BLaER1 (cell line): ENCODE measurements at regions not wholly inside any gene's neighbourhood (a gene's known extent, or its start where the extent isn't known, plus 50 kb on each side); places are given as distances from the start of the nearest gene placed in this dataset.

Source experiments
- H3K27ac ChIP-seq: shearing (Covaris generic); formaldehyde crosslinking; 2 replicates; pipeline ENCODE4 v1.8.1; 2022
- H3K27me3 ChIP-seq: shearing (Covaris generic); formaldehyde crosslinking; 2 replicates; pipeline ENCODE4 v1.8.1; 2022
- H3K36me3 ChIP-seq: shearing (Covaris generic); formaldehyde crosslinking; 2 replicates; pipeline ENCODE4 v1.8.1; 2022
- H3K4me1 ChIP-seq: shearing (Covaris generic); formaldehyde crosslinking; 2 replicates; pipeline ENCODE4 v1.8.1; 2022
- H3K4me2 ChIP-seq: shearing (Covaris generic); formaldehyde crosslinking; 2 replicates; pipeline ENCODE4 v1.8.1; 2022
- H3K4me3 ChIP-seq: shearing (Covaris generic); formaldehyde crosslinking; 2 replicates; pipeline ENCODE4 v1.8.1; 2022
- H3K9ac ChIP-seq: shearing (Covaris generic); formaldehyde crosslinking; 2 replicates; pipeline ENCODE4 v1.8.1; 2022
- H3K9me3 ChIP-seq: shearing (Covaris generic); formaldehyde crosslinking; 2 replicates; pipeline ENCODE4 v1.8.1; 2022
- H4K20me1 ChIP-seq: shearing (Covaris generic); formaldehyde crosslinking; 2 replicates; pipeline ENCODE4 v1.8.1; 2022
- Cebpa-rat ChIP-seq: shearing (Covaris generic); IDR thresholded peaks from 2 replicates; pipeline ENCODE4 v1.8.1; 2022

DNA sequence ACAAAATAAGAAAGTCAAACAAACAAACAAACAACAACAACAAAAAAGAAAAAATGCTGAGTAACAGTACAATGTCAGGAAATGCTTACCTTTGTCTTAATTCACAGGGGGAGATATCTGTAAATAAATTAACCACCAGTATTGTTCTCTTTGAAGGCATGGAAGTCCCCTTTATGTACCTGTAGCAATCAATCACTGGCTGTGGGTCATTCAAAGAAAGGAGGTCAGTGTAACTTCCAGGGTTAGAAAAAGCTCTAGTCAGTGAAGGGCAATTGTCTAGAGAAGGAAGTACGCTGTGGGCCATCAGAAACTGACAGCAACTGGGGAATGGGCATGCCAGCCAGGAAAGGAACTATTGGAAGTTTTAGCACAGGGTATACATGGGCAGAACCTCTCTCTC lies 121.5 kb upstream of the LUZP2 start:
- Histone ChIP-seq H3K4me1 (no peaks in the 10 kb centered on the region), H3K27ac (no peak overlapping the region), H3K9me3 (no peaks in the 10 kb centered on the region), H4K20me1 (no peaks in the 10 kb centered on the region), H3K27me3 (no peaks in the 10 kb centered on the region), H3K9ac (no peak overlapping the region), H3K4me3 (no peak overlapping the region), H3K36me3 (no peaks in the 10 kb centered on the region), H3K4me2 (no peak overlapping the region)
- no peak for TF ChIP-seq Cebpa-rat

DNA sequence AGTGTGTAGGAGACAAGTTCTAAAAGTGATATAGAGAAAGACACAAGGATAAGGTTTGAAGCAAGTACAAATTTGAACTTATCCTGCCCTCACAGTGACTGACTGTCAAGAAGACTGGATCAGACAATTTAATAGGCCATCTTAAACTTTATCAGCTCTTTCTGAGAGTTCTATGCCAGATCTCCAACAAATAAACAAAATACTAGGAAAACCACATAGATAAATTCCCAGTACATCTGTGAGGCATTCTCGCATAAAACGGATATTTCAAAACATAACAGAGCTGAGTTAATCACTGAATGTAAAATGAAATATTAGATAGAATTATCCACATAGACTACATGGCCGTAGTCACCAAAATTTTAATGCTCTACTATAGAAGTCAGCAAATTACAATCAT lies 120.9 kb upstream of the LUZP2 start:
- Histone ChIP-seq H3K36me3 (no peaks in the 10 kb centered on the region), H3K9ac (no peak overlapping the region), H3K27ac (no peak overlapping the region), H3K27me3 (no peaks in the 10 kb centered on the region), H3K4me2 (no peak overlapping the region), H3K4me1 (no peaks in the 10 kb centered on the region), H4K20me1 (no peaks in the 10 kb centered on the region), H3K4me3 (no peak overlapping the region), H3K9me3 (no peaks in the 10 kb centered on the region)
- TF ChIP-seq Cebpa-rat: no peak

DNA sequence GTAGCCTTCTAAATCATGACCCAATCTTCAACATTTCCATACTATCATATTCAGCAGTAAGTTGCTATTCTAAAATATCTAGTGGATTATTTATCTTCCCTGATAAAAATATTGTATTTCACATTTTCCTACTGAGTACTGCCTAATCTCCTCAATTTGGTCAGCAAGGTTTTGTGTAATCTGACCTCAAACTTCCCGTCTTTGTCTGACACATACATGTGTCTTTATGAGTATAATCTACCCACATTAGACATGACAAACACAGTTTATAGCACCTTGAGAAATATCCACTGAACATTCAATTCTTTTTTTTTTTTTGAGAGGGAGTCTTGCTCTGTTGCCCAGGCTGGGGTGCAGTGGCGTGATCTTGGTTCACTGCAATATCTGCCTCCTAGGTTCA lies 113.7 kb upstream of the LUZP2 start:
- Histone ChIP-seq H4K20me1 (no peaks in the 10 kb centered on the region), H3K4me1 (no peaks in the 10 kb centered on the region), H3K27me3 (no peaks in the 10 kb centered on the region), H3K4me2 (no peak overlapping the region), H3K9ac (no peak overlapping the region), H3K4me3 (no peak overlapping the region), H3K27ac (no peak overlapping the region), H3K36me3 (no peaks in the 10 kb centered on the region), H3K9me3 (no peaks in the 10 kb centered on the region)
- no peak for TF ChIP-seq Cebpa-rat

DNA sequence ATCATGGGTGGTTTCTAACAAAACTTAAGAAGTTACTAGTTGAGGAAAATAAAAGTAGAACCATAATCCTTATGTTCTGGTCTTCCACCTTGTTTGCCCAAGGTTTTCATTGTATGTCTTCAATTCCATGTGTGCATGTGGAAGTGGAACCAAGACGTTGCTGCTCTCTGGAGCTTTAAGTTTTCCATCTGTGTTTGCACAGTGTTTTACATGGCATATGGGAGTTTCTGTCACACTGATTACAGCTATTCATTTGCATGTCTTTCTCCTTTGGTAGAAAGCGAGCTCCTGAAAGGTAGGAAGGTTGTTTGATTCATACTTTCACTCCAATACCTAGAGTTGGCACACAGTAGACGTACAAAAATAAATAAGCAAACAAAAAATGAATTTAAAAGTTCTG lies 112.6 kb upstream of the LUZP2 start:
- H3K4me1 ChIP-seq: no peaks in the 10 kb centered on the region
- no peaks in the 10 kb centered on the region for H3K9me3 ChIP-seq
- H4K20me1 ChIP-seq: no peaks in the 10 kb centered on the region
- no peak overlapping the region for H3K4me2 ChIP-seq
- no peak overlapping the region for H3K4me3 ChIP-seq
- no peak for TF ChIP-seq Cebpa-rat
- H3K27me3 ChIP-seq: no peaks in the 10 kb centered on the region
- no peak overlapping the region for H3K9ac ChIP-seq
- H3K36me3 ChIP-seq: no peaks in the 10 kb centered on the region
- H3K27ac ChIP-seq: no peak overlapping the region

DNA sequence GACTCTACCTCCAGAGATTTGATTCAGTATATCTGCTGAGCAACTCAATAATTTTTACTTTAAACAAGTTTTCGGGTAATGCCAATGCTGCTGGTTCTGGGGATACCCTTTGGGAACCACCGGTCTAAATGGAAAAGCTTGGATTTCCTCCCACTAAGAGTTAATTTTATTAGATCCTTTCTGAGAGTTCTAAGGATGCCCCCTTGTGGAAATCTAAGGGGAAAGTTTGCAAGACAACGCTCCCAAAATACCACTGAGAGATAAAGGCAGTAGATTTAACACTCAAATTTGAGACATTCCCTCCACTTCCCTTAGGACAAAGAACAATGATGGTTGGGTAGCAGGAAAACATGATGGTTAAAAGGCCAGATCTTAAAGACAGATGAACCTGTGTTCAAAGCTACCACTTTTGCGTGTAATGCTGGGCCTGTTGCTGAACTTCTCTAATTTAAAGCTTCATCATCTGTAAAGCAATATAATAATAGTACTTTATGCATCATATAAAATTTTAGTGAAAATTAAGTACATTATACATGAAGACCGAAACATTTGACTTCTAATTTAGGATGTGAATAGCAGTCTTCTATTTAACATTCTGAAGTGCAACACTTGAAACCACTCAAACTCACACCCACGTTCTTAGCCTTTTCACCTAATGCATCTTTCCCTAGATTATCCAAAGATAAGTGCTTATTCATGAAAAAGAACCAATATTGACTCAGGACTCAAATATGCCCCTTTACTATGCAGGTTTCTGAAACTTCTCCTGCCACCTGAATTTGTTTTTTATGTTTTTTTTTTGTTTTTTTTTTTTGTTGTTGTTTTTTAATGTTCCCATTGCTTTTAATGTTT lies 110.1 kb upstream of the LUZP2 start:
- no peaks in the 10 kb centered on the region for H3K4me1 ChIP-seq
- no peak overlapping the region for H3K4me3 ChIP-seq
- H3K27ac ChIP-seq: no peak overlapping the region
- H3K36me3 ChIP-seq: no peaks in the 10 kb centered on the region
- no peaks in the 10 kb centered on the region for H3K27me3 ChIP-seq
- no peak overlapping the region for H3K9ac ChIP-seq
- H4K20me1 ChIP-seq: no peaks in the 10 kb centered on the region
- TF ChIP-seq Cebpa-rat: no peak
- H3K4me2 ChIP-seq: no peak overlapping the region
- no peaks in the 10 kb centered on the region for H3K9me3 ChIP-seq

DNA sequence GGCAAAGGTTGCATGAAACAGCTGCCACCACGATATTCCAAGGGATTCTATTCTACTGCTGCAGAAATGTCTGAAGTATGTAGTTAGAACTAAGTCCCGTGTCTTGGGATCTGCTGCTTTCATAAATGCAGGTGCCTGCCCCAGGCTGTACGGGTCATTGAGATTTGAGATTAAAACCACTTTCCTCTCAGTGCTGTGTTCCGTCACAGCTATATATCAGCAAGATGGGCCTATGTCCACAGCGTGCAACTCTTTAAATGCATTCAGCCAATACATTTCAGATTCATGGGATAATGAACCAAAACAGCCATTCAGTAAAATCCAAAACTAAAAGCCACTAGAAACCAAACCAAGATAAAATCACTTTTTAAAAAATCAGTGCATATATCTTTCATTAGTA lies 107.3 kb upstream of the LUZP2 start:
- H3K9me3 ChIP-seq: no peaks in the 10 kb centered on the region
- no peak overlapping the region for H3K4me3 ChIP-seq
- no peak for TF ChIP-seq Cebpa-rat

DNA sequence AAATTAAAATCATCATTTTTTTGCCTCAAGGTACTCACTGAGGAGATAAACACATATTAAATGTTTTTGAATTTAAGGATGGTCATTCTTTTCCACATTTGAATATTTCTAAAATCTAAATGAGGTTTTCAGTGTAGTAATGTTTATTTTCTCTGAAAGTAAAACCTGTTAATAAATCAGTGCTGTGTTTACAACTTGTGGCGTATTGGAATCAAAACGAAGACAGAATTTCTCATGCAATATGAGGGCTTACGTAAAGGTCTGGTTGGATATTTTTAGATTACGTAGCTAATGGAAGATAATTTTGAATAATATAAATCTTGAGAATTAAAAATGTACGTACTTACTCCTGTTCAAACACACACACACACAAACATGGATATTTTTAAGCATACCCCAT lies 106.8 kb upstream of the LUZP2 start:
- Histone ChIP-seq H3K4me3 (no peak overlapping the region), H3K4me1 (no peaks in the 10 kb centered on the region)
- no peak for TF ChIP-seq Cebpa-rat

More for the DNA sequence above, 107.3 kb upstream of the LUZP2 start:
- Histone ChIP-seq H3K4me2 (no peak overlapping the region), H4K20me1 (no peaks in the 10 kb centered on the region), H3K9ac (no peak overlapping the region), H3K4me1 (no peaks in the 10 kb centered on the region), H3K27ac (no peak overlapping the region), H3K36me3 (no peaks in the 10 kb centered on the region), H3K27me3 (no peaks in the 10 kb centered on the region)

DNA sequence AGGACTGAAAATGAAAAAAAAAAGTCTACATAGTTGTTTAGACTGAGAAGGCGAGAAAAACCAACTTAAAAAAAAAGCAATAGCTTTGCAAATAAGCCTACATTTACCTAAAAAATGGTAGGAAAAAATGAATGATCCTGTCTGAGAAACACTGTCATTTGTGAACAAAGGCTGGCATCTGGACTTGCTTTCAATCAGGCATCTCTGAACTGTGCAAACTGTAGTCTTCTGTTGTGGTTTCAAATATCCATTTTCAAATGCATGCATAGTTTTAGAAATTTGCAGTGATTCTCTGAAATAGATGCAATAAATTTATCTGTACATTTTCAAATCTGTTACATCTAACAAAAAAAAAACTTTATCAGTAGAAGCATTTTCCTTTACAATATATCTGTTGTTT lies 106.1 kb upstream of the LUZP2 start:
- no peak overlapping the region for H3K4me2 ChIP-seq
- no peak for TF ChIP-seq Cebpa-rat
- H3K36me3 ChIP-seq: no peaks in the 10 kb centered on the region
- H3K4me3 ChIP-seq: no peak overlapping the region
- H3K4me1 ChIP-seq: no peaks in the 10 kb centered on the region
- no peaks in the 10 kb centered on the region for H3K9me3 ChIP-seq
- no peaks in the 10 kb centered on the region for H3K27me3 ChIP-seq
- H3K9ac ChIP-seq: no peak overlapping the region
- no peak overlapping the region for H3K27ac ChIP-seq
- H4K20me1 ChIP-seq: no peaks in the 10 kb centered on the region

More for the DNA sequence above, 106.8 kb upstream of the LUZP2 start:
- Histone ChIP-seq H3K36me3 (no peaks in the 10 kb centered on the region), H3K9me3 (no peaks in the 10 kb centered on the region), H4K20me1 (no peaks in the 10 kb centered on the region), H3K27ac (no peak overlapping the region), H3K4me2 (no peak overlapping the region), H3K9ac (no peak overlapping the region), H3K27me3 (no peaks in the 10 kb centered on the region)

DNA sequence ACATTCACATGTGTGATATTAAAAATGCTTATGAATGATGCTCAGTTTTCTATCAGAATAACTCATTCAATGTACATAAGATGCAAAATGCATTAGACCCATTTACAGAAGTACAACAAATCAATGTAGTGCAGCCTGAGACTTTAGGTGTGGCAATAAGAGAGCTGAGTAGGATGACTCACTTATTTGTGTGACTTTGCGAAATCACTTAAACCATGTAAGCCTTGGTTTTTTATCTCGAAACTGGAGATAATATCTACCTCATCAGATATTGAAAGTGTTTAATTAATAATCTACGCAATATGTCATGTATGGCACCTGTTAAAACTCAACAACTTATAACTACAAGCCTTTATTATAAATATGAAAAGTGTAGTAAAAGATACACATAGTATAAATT lies 105.7 kb upstream of the LUZP2 start:
- Histone ChIP-seq H3K27ac (no peak overlapping the region), H3K4me1 (no peaks in the 10 kb centered on the region), H3K9me3 (no peaks in the 10 kb centered on the region), H3K36me3 (no peaks in the 10 kb centered on the region), H3K4me3 (no peak overlapping the region), H3K9ac (no peak overlapping the region), H4K20me1 (no peaks in the 10 kb centered on the region), H3K4me2 (no peak overlapping the region), H3K27me3 (no peaks in the 10 kb centered on the region)
- no peak for TF ChIP-seq Cebpa-rat

DNA sequence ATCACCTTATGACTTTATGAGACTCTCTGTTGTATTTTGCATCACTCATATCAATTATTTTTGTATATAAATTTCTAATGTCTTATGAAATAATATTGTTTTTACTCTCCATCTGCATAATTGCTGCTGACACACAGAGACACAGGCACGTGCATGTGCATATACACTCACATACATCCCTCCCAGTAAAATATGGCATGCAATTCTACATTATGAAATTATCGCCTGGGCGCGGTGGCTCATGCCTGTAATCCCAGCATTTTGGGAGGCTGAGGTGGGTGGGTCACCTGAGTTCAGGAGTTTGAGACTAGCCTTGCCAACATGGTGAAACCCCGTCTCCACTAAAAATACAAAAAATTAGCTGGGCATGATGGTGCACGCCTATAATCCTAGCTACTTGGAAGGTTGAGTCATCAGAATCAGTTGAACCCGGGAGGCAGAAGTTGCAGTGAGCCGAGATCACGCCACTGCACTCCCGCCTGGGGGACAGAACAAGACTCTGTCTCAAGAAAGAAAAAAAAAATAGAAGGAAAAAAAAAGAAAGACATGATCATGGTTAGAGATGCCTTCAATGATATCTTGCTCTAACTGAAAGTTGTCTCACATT lies 96.7 kb upstream of the LUZP2 start:
- H3K27ac ChIP-seq: no peak overlapping the region
- H3K4me1 ChIP-seq: no peaks in the 10 kb centered on the region
- H4K20me1 ChIP-seq: no peaks in the 10 kb centered on the region
- no peak overlapping the region for H3K4me2 ChIP-seq
- H3K36me3 ChIP-seq: no peaks in the 10 kb centered on the region
- no peaks in the 10 kb centered on the region for H3K9me3 ChIP-seq
- no peak overlapping the region for H3K9ac ChIP-seq
- H3K4me3 ChIP-seq: no peak overlapping the region
- no peaks in the 10 kb centered on the region for H3K27me3 ChIP-seq
- TF ChIP-seq Cebpa-rat: no peak

DNA sequence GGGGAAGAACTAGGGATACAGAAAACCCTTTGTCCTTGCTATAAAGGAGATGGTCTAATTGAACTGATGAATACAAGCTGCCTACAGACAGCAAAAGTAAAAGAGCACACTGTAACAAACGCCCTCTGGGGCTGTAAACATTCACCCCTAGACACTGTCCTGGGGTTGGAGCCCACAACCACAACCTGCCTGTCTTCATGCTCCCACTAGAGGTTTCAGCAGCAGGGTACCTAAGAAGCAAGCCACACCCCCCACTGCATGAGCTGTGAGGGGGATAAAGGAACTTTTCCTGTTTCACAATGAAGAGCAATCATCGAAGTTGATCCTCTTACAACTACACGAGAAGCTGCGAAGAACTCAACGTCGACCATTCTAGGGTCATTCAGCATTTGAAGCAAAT lies 90.5 kb upstream of the LUZP2 start:
- Histone ChIP-seq H3K9me3 (no peaks in the 10 kb centered on the region), H3K4me1 (no peaks in the 10 kb centered on the region), H4K20me1 (no peaks in the 10 kb centered on the region), H3K27me3 (no peaks in the 10 kb centered on the region), H3K9ac (no peak overlapping the region), H3K36me3 (no peaks in the 10 kb centered on the region), H3K4me2 (no peak overlapping the region), H3K27ac (no peak overlapping the region), H3K4me3 (no peak overlapping the region)
- TF ChIP-seq Cebpa-rat: no peak
